Activated T-cell treated with anti-CD3 and anti-CD28 coated beads, Interleukin-2, amount 50 U/mL, for 24 hours (primary cell): ENCODE measurements at regions not wholly inside any gene's neighbourhood (a gene's known extent, or its start where the extent isn't known, plus 50 kb on each side); places are given as distances from the start of the nearest gene placed in this dataset.

Experiments used
- DNase-seq: peaks from one replicate; pipeline ENCODE4 v3.0.0-alpha.2; 2020
- H3K27ac Mint-ChIP-seq: 2 replicates; pipeline ENCODE4 v1.8.0; 2020; ENCODE audit warnings: mild to moderate bottlenecking, mixed read lengths
- H3K27me3 Mint-ChIP-seq: 2 replicates; pipeline ENCODE4 v1.8.0; 2020; ENCODE audit warnings: mixed read lengths
- H3K36me3 Mint-ChIP-seq: 2 replicates; pipeline ENCODE4 v1.8.0; 2020; ENCODE audit warnings: low read depth, mixed read lengths
- H3K4me1 Mint-ChIP-seq: 2 replicates; pipeline ENCODE4 v1.8.0; 2020; ENCODE audit warnings: low read depth, mixed read lengths
- H3K4me3 Mint-ChIP-seq: 2 replicates; pipeline ENCODE4 v1.8.0; 2020; ENCODE audit warnings: mild to moderate bottlenecking, moderate library complexity, mixed read lengths
- H3K9me3 Mint-ChIP-seq: 2 replicates; pipeline ENCODE4 v1.8.0; 2020; ENCODE audit warnings: mixed read lengths

- Mint-ChIP-seq H3K27me3 (no peaks in the 10 kb centered on the region), H3K4me1 (no peaks in the 10 kb centered on the region), H3K4me3 (no peak overlapping the region), H3K9me3 (peaks cover under 1% of the 10 kb centered on the region), H3K36me3 (no peaks in the 10 kb centered on the region), H3K27ac (no peak overlapping the region)
- DNase-seq, result no peak
Measured at GRCh38 chr3:81048058-81048665, 713.3 kb downstream of the GBE1 start.

- no peak overlapping the region for H3K4me3 Mint-ChIP-seq
- H3K9me3 Mint-ChIP-seq, result peaks cover 3% of the 10 kb centered on the region
- no peaks in the 10 kb centered on the region for H3K4me1 Mint-ChIP-seq
- DNase-seq, result no peak
- H3K27me3 Mint-ChIP-seq, result no peaks in the 10 kb centered on the region
- H3K36me3 Mint-ChIP-seq, result no peaks in the 10 kb centered on the region
- no peak overlapping the region for H3K27ac Mint-ChIP-seq
Measured at GRCh38 chr3:81045976-81046375, 715.5 kb downstream of the GBE1 start.

GRCh38 chr3:81045246-81045645 lies 716.2 kb downstream of the GBE1 start:
- Mint-ChIP-seq H3K36me3 (no peaks in the 10 kb centered on the region), H3K9me3 (peaks cover 3% of the 10 kb centered on the region), H3K4me3 (no peak overlapping the region), H3K4me1 (no peaks in the 10 kb centered on the region), H3K27ac (no peak overlapping the region), H3K27me3 (no peaks in the 10 kb centered on the region)
- no peak for DNase-seq

DNA sequence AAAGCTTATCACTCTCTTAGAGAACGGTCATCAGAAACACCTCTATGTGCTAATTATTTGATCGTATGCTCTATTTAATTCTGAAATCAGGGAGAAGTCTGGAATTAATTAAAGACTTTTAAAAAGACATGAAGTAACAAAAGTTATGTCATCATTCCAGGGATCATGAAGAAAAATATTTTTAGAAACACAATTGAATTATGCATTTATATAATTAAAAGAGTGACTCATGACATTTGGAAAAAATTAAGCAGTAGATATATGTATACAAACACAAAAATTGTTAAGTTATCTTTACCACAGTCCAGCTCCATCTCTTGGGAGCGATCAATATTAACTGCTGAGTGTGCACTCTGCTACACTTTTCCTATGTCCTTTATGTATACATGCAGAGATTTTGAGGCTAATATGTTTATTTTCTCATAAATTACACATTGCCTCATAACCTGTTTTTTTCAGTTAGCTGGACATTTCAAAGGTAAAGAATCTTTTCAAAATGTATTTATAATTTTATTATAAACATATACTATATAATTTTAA lies 717.7 kb downstream of the GBE1 start:
- Mint-ChIP-seq H3K27ac (no peak overlapping the region), H3K4me3 (no peak overlapping the region), H3K27me3 (no peaks in the 10 kb centered on the region), H3K4me1 (no peaks in the 10 kb centered on the region), H3K36me3 (no peaks in the 10 kb centered on the region), H3K9me3 (peaks cover 5% of the 10 kb centered on the region)
- no peak for DNase-seq

- Mint-ChIP-seq H3K4me1 (no peaks in the 10 kb centered on the region), H3K27me3 (no peaks in the 10 kb centered on the region), H3K36me3 (no peaks in the 10 kb centered on the region), H3K4me3 (no peak overlapping the region), H3K9me3 (peaks cover 5% of the 10 kb centered on the region), H3K27ac (no peak overlapping the region)
- no peak for DNase-seq
Measured at GRCh38 chr3:81043009-81043408, 718.4 kb downstream of the GBE1 start.

GRCh38 chr3:81041331-81041730 lies 720.1 kb downstream of the GBE1 start:
- no peak overlapping the region for H3K27ac Mint-ChIP-seq
- H3K4me1 Mint-ChIP-seq, result no peaks in the 10 kb centered on the region
- no peak for DNase-seq
- H3K4me3 Mint-ChIP-seq, result no peak overlapping the region
- H3K36me3 Mint-ChIP-seq, result no peaks in the 10 kb centered on the region
- peaks cover 5% of the 10 kb centered on the region for H3K9me3 Mint-ChIP-seq
- no peaks in the 10 kb centered on the region for H3K27me3 Mint-ChIP-seq

GRCh38 chr3:81040107-81040506 lies 721.3 kb downstream of the GBE1 start:
- no peak for DNase-seq
- Mint-ChIP-seq H3K9me3 (peaks cover 6% of the 10 kb centered on the region), H3K4me1 (no peaks in the 10 kb centered on the region), H3K36me3 (no peaks in the 10 kb centered on the region), H3K27me3 (no peaks in the 10 kb centered on the region), H3K27ac (no peak overlapping the region), H3K4me3 (no peak overlapping the region)

DNA sequence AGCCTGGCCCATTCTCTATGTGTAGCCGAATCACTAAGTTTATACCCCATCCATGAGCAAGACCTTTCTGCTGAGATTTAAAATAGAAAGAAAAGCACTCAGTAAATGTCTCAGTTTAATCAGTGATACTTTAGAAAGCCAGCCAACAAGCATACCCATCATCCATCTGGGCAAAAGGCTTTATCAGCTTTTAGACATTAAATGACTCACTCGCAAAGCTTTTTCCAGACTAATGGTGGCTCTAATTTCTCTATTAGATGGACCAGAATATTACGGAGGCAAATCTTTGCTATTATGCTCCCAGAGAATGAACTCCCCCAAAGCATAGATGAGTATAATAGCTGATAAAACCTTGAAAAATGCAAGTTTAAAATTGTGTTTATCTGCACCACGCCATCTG lies 727.8 kb downstream of the GBE1 start:
- Mint-ChIP-seq H3K36me3 (no peaks in the 10 kb centered on the region), H3K4me1 (no peaks in the 10 kb centered on the region), H3K4me3 (no peak overlapping the region), H3K27me3 (no peaks in the 10 kb centered on the region), H3K9me3 (peaks cover 16% of the 10 kb centered on the region), H3K27ac (no peak overlapping the region)
- no peak for DNase-seq

GRCh38 chr3:81033185-81033584 lies 728.3 kb downstream of the GBE1 start:
- no peak for DNase-seq
- H3K4me1 Mint-ChIP-seq, result no peaks in the 10 kb centered on the region
- H3K36me3 Mint-ChIP-seq, result no peaks in the 10 kb centered on the region
- no peaks in the 10 kb centered on the region for H3K27me3 Mint-ChIP-seq
- no peak overlapping the region for H3K27ac Mint-ChIP-seq
- no peak overlapping the region for H3K4me3 Mint-ChIP-seq
- H3K9me3 Mint-ChIP-seq, result peaks cover 16% of the 10 kb centered on the region

DNA sequence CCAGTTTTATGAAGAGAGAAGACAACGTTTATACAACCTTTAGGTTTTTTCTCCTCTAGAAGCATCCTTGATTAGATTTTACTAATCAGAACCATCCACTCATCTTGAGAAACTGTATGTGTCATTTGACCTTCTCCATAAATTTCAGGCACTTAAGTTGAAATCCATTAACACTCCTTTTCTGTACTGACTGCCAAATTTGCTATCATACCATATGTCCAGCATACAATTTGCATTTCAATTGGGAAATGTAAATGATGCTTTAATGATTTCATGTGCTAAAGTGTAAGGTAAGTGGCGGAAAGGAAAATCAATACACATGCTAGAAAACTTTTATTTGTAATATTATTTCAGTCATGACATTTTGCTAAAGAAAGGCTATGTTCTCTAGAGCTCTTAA lies 731.6 kb downstream of the GBE1 start:
- no peaks in the 10 kb centered on the region for H3K36me3 Mint-ChIP-seq
- no peaks in the 10 kb centered on the region for H3K27me3 Mint-ChIP-seq
- no peak overlapping the region for H3K27ac Mint-ChIP-seq
- no peaks in the 10 kb centered on the region for H3K4me1 Mint-ChIP-seq
- no peak overlapping the region for H3K4me3 Mint-ChIP-seq
- H3K9me3 Mint-ChIP-seq, result peaks cover 19% of the 10 kb centered on the region
- no peak for DNase-seq

DNA sequence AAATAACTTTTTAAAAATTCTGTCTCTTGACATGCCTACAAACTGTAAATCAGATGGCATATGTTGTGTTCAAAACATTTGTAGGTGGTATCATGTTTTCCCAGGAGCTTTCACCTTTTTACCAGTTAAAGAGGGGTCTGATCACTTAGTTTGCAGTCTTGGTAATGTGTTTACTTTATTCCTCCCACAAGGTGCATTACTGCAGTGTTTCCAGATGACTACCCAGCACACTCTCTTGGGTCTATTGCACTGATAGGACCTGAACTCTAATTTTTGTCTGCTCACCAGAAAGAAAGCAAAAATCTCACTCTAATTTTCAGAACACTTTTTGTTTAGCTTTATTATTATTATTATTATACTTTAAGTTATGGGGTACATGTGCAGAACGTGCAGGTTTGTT lies 734.1 kb downstream of the GBE1 start:
- no peak overlapping the region for H3K4me3 Mint-ChIP-seq
- DNase-seq, result no peak
- H3K4me1 Mint-ChIP-seq, result no peaks in the 10 kb centered on the region
- peaks cover 10% of the 10 kb centered on the region for H3K9me3 Mint-ChIP-seq
- H3K36me3 Mint-ChIP-seq, result no peaks in the 10 kb centered on the region
- H3K27me3 Mint-ChIP-seq, result no peaks in the 10 kb centered on the region
- H3K27ac Mint-ChIP-seq, result no peak overlapping the region

DNA sequence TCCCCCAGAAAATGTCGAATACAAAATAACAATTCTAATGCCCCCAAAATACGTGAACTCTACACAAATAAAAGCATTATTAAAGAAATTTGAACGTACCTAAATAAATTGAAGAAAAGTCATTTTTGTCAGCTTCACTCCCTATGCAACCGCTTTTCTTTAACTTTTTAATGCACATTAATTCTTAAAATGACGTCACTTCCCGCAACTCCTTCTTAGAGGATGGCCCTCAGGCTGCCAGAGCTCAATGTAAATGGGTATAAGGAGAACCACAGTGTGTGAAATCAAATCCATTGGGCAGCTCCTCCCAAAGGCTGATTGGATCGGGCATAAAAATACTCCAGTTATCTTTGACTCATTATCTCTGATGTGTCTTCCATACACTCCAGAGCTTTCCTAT lies 736.9 kb downstream of the GBE1 start:
- no peaks in the 10 kb centered on the region for H3K27me3 Mint-ChIP-seq
- H3K36me3 Mint-ChIP-seq, result no peaks in the 10 kb centered on the region
- no peak overlapping the region for H3K4me3 Mint-ChIP-seq
- peaks cover 12% of the 10 kb centered on the region for H3K9me3 Mint-ChIP-seq
- DNase-seq, result no peak
- H3K4me1 Mint-ChIP-seq, result no peaks in the 10 kb centered on the region
- H3K27ac Mint-ChIP-seq, result no peak overlapping the region

DNA sequence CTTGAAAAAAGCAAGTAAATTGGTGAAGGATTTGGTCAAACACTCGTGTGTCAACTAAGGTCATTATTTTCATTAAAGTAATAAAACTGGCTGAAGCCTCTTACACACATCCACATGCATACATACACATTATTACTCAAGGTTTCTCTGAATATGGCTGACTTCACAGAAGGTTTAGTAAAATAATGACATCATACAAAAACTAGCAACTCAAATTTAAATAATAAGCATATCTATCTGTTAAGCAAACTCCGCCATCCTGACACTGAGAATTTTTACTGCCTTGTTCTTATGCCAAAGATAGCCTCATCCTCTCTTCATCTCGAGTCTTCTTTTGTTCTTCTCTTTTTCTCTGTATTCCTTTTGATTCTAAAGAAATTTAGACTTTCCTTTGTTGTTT lies 739.1 kb downstream of the GBE1 start:
- Mint-ChIP-seq H3K27ac (no peak overlapping the region), H3K4me3 (no peak overlapping the region), H3K4me1 (no peaks in the 10 kb centered on the region), H3K9me3 (peaks cover 12% of the 10 kb centered on the region), H3K27me3 (no peaks in the 10 kb centered on the region), H3K36me3 (no peaks in the 10 kb centered on the region)
- no peak for DNase-seq

- Mint-ChIP-seq H3K36me3 (no peaks in the 10 kb centered on the region), H3K4me1 (no peaks in the 10 kb centered on the region), H3K9me3 (peaks cover 15% of the 10 kb centered on the region), H3K27ac (no peak overlapping the region), H3K4me3 (no peak overlapping the region), H3K27me3 (no peaks in the 10 kb centered on the region)
- no peak for DNase-seq
Measured at GRCh38 chr3:81013360-81013759, 748.1 kb downstream of the GBE1 start.

DNA sequence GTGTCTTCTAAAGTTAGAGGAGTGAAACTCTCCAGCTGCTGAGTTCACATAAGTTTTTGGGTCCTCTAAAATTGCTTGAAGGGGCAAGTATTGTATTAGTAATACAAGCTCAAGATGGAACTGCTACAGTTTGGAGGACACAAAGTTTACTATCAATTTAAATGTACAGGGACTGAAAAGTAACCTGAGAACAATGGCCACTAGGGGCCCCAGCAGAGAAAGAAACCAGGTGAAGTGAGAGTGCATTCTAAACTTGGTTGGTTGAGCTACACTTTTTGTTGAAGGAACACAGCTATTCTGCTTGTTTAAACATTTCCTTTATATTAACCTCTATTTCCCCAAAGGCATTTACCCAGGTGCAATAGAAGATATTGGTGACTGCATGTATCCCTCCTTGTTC lies 755.5 kb downstream of the GBE1 start:
- no peaks in the 10 kb centered on the region for H3K4me1 Mint-ChIP-seq
- H3K36me3 Mint-ChIP-seq, result no peaks in the 10 kb centered on the region
- no peaks in the 10 kb centered on the region for H3K27me3 Mint-ChIP-seq
- no peak overlapping the region for H3K27ac Mint-ChIP-seq
- DNase-seq, result no peak
- H3K4me3 Mint-ChIP-seq, result no peak overlapping the region
- H3K9me3 Mint-ChIP-seq, result peaks cover 10% of the 10 kb centered on the region

GRCh38 chr3:81003817-81004216 lies 757.6 kb downstream of the GBE1 start:
- Mint-ChIP-seq H3K27ac (no peak overlapping the region), H3K27me3 (no peaks in the 10 kb centered on the region), H3K9me3 (peaks cover 14% of the 10 kb centered on the region), H3K4me1 (no peaks in the 10 kb centered on the region), H3K36me3 (no peaks in the 10 kb centered on the region), H3K4me3 (no peak overlapping the region)
- DNase-seq, result no peak
